Nephron progenitor cell (in vitro differentiated cells): ENCODE measurements at regions not wholly inside any gene's neighbourhood (a gene's known extent, or its start where the extent isn't known, plus 50 kb on each side); places are given as distances from the start of the nearest gene placed in this dataset.
A peak's percentile ranks its signal among the peaks of the same experiment; 100 is the strongest.
"Not testable (repeated sequence)": the region's sequence is repeated elsewhere in the genome, so short reads cannot be mapped to it uniquely, and the experiment has no call there.

Source experiments
- DNase-seq: peaks from one replicate; pipeline ENCODE4 v3.0.0; 2021
- H3K27ac Mint-ChIP-seq: 2 replicates; pipeline ENCODE4 v1.8.0; 2021; ENCODE audit warnings: mild to moderate bottlenecking, moderate library complexity, mixed read lengths
- H3K27me3 Mint-ChIP-seq: 2 replicates; pipeline ENCODE4 v1.8.0; 2021; ENCODE audit warnings: mild to moderate bottlenecking, low read depth, mixed read lengths; ENCODE audit not compliant: poor library complexity
- H3K36me3 Mint-ChIP-seq: 2 replicates; pipeline ENCODE4 v1.8.0; 2021; ENCODE audit warnings: low read depth, mixed read lengths
- H3K4me1 Mint-ChIP-seq: 2 replicates; pipeline ENCODE4 v1.8.0; 2021; ENCODE audit warnings: mixed read lengths
- H3K4me3 Mint-ChIP-seq: 2 replicates; pipeline ENCODE4 v1.8.0; 2021; ENCODE audit warnings: mild to moderate bottlenecking, moderate library complexity, mixed read lengths
- H3K9me3 Mint-ChIP-seq: 2 replicates; pipeline ENCODE4 v1.8.0; 2021; ENCODE audit warnings: mild to moderate bottlenecking, moderate library complexity, mixed read lengths
- TF ChIP-seq, protein P1 (sequence below): fragments of 200-600 bp; sonication (generic); IDR thresholded peaks from 2 replicates; pipeline ENCODE4 v1.5.0; 2021; ENCODE audit warnings: antibody characterized with exemption

DNA sequence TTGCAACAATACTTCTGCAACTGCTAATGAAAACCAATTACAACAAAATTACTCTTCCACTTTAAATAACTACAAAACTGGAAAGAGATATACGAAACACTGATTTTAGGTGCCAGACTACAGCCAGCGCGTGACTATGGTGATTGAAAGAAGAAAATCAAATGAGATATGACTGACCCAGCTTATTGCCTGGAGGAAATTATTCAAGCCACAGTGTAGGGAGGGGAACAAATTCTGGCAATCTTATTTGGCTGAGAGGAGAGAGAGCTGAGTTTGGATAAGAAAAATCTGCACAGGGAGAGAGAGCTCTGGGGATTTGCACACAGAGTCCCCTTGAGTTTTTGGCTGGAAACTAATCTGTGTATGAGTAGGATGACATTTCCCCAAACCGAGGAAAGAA, 470.3 kb upstream of the FRG2C start:
- H3K9me3 Mint-ChIP-seq, result no peaks in the 10 kb centered on the region
- DNase-seq, result no peak
- no peaks in the 10 kb centered on the region for H3K36me3 Mint-ChIP-seq
- H3K4me3 Mint-ChIP-seq, result no peak overlapping the region
- peaks cover 11% of the 10 kb centered on the region for H3K27me3 Mint-ChIP-seq
- H3K27ac Mint-ChIP-seq, result no peak overlapping the region
- no peaks in the 10 kb centered on the region for H3K4me1 Mint-ChIP-seq
- TF ChIP-seq, protein P1, sequence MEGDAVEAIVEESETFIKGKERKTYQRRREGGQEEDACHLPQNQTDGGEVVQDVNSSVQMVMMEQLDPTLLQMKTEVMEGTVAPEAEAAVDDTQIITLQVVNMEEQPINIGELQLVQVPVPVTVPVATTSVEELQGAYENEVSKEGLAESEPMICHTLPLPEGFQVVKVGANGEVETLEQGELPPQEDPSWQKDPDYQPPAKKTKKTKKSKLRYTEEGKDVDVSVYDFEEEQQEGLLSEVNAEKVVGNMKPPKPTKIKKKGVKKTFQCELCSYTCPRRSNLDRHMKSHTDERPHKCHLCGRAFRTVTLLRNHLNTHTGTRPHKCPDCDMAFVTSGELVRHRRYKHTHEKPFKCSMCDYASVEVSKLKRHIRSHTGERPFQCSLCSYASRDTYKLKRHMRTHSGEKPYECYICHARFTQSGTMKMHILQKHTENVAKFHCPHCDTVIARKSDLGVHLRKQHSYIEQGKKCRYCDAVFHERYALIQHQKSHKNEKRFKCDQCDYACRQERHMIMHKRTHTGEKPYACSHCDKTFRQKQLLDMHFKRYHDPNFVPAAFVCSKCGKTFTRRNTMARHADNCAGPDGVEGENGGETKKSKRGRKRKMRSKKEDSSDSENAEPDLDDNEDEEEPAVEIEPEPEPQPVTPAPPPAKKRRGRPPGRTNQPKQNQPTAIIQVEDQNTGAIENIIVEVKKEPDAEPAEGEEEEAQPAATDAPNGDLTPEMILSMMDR, result no peak

DNA sequence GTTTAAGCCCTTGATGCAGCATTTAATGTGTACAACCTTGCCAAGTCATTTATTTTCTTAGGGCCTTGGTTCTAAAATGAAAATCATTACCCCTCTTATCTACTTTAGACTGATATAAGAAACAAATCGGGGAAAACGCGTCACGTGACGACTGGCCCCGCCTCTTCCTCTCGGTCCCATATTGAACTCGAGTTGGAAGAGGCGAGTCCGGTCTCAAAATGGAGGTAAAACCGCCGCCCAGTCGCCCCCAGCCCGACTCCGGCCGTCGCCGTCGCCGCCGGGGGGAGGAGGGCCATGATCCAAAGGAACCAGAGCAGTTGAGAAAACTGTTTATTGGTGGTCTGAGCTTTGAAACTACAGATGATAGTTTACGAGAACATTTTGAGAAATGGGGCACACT, 449.8 kb upstream of the FRG2C start:
- not testable (repeated sequence) for H3K27me3 Mint-ChIP-seq, H3K36me3 Mint-ChIP-seq, H3K9me3 Mint-ChIP-seq, H3K4me1 Mint-ChIP-seq, H3K27ac Mint-ChIP-seq, DNase-seq, H3K4me3 Mint-ChIP-seq

DNA sequence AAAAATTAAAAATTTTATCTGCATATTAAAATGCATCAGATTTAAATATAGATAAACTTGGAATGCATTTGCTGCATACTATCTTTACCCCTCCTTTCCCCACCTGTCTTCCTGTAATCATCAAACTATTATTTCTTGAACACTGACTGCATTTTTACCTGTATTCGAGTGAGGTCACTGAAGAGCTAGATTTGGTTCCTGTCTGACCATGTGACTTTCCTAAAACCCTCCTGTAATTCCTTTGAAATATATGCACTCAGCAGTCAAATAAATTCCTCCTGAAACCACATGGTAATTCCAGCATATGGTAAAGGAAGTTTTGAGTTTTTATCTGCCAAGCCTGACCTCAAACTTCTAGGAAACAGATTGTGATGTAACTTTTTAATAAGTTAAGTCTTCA, 445.6 kb upstream of the FRG2C start:
- peaks cover 7% of the 10 kb centered on the region for H3K4me1 Mint-ChIP-seq
- H3K27ac Mint-ChIP-seq, result no peak overlapping the region
- H3K27me3 Mint-ChIP-seq, result peaks cover 4% of the 10 kb centered on the region
- no peaks in the 10 kb centered on the region for H3K9me3 Mint-ChIP-seq
- H3K4me3 Mint-ChIP-seq, result no peak overlapping the region
- no peak for DNase-seq
- no peaks in the 10 kb centered on the region for H3K36me3 Mint-ChIP-seq
- TF ChIP-seq, protein P1, result no peak

DNA sequence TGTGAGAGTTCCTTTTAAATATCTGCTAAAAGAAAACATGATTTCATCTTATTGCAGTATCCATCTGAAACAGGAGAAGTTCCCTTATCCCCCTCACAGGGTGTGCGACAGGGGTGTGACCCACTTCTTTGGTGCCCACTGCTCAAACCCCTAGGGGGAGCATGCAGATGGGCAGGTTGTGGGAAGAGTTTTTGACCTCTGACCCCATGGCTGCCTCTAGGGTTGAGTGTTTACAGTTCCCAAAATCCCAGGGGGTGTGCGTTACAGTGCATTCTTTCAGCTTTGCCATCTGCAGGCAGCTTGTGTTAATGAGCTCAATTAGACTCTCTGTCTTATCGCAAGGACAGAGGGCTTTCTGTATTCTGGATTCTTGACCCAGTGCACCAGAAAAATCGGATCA, 443.2 kb upstream of the FRG2C start:
- H3K4me3 Mint-ChIP-seq, result no peak overlapping the region
- peaks cover 7% of the 10 kb centered on the region for H3K4me1 Mint-ChIP-seq
- peak; percentile 9 for DNase-seq
- H3K36me3 Mint-ChIP-seq, result no peaks in the 10 kb centered on the region
- TF ChIP-seq, protein P1, result no peak
- peaks cover 4% of the 10 kb centered on the region for H3K27me3 Mint-ChIP-seq
- H3K9me3 Mint-ChIP-seq, result no peaks in the 10 kb centered on the region
- H3K27ac Mint-ChIP-seq, result peak overlapping the region; percentile 32

DNA sequence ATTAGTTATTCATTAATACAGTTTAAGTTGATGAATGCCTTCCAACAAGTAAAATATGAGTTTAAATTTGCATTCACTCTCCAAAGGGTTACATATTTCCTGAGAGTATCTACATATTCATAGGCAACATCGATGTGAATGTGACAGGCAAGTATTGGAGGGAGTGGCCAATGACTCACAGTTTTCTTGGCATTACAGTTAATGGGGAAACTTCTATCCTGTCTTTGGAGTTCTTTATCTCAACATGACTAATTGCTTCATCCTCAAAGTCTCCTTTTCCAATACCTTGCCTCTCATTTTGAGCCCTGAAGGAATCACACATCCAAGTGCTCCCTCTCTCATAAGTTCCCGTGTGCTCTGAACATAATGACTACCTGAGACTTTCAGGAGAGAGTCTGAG, 439.7 kb upstream of the FRG2C start:
- no peak for DNase-seq
- H3K4me3 Mint-ChIP-seq, result no peak overlapping the region
- H3K9me3 Mint-ChIP-seq, result no peaks in the 10 kb centered on the region
- no peak overlapping the region for H3K27ac Mint-ChIP-seq
- TF ChIP-seq, protein P1, result no peak
- H3K27me3 Mint-ChIP-seq, result peaks cover 4% of the 10 kb centered on the region
- H3K36me3 Mint-ChIP-seq, result no peaks in the 10 kb centered on the region
- peaks cover 7% of the 10 kb centered on the region for H3K4me1 Mint-ChIP-seq

DNA sequence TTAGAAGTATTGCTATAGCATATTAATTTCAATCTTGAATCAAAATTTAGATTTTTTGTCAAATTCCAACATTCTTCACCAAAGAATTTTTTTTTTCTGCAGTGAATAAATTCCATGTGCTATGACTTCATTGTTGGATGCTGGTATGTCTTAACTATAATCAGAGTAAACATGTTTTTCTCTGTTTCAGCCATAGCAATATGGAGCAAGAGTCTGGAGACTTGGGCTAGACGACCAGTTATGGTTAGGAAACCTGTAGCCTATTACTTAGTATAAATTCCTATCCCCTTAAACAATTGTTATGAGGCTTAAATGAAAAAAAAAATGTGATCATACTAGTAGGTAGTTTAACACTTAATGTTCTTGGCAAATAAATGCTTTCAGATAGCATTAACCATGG, 431.9 kb upstream of the FRG2C start:
- Mint-ChIP-seq H3K4me1 (no peaks in the 10 kb centered on the region), H3K4me3 (no peak overlapping the region), H3K9me3 (no peaks in the 10 kb centered on the region), H3K36me3 (no peaks in the 10 kb centered on the region), H3K27ac (no peak overlapping the region), H3K27me3 (peaks cover 13% of the 10 kb centered on the region)
- TF ChIP-seq, protein P1, result no peak
- no peak for DNase-seq
